ENCODE measurements at regions not wholly inside any gene's neighbourhood (a gene's known extent, or its start where the extent isn't known, plus 50 kb on each side); places are given as distances from the start of the nearest gene placed in this dataset.

GRCh38 chr15:58235961-58236360 is 97.8 kb downstream of the AQP9 start:
- no peak for DNase-seq (ENCODE audit: low spot score)

GRCh38 chr15:58240191-58240932 is 102.2 kb downstream of the AQP9 start:
- no peak for DNase-seq (ENCODE audit: low spot score)

- DNase-seq (ENCODE audit: low spot score), result no peak
These were observed 103.7 kb downstream of the AQP9 start for GRCh38 chr15:58241872-58242271.

GRCh38 chr15:58243070-58243469 is 104.9 kb downstream of the AQP9 start:
- no peak for DNase-seq (ENCODE audit: low spot score)

GRCh38 chr15:58244536-58244935 is 106.4 kb downstream of the AQP9 start:
- DNase-seq (ENCODE audit: low spot score), result no peak

GRCh38 chr15:58246041-58246440 is 107.9 kb downstream of the AQP9 start:
- no peak for DNase-seq (ENCODE audit: low spot score)

GRCh38 chr15:58247855-58248842 is 110.0 kb downstream of the AQP9 start:
- no peak for DNase-seq (ENCODE audit: low spot score)

GRCh38 chr15:58249646-58250312 is 111.6 kb downstream of the AQP9 start:
- DNase-seq (ENCODE audit: low spot score), result no peak

- DNase-seq (ENCODE audit: low spot score), result no peak
These were observed 114.6 kb downstream of the AQP9 start for GRCh38 chr15:58252586-58253323.

- no peak for DNase-seq (ENCODE audit: low spot score)
These were observed 119.7 kb downstream of the AQP9 start for GRCh38 chr15:58257776-58258325.

- DNase-seq (ENCODE audit: low spot score), result no peak
These were observed 120.5 kb downstream of the AQP9 start for GRCh38 chr15:58258501-58259292.

GRCh38 chr15:58260205-58260724 is 122.1 kb downstream of the AQP9 start:
- DNase-seq (ENCODE audit: low spot score), result no peak

GRCh38 chr15:58260725-58261267 is 122.6 kb downstream of the AQP9 start:
- DNase-seq (ENCODE audit: low spot score), result no peak

GRCh38 chr15:58261368-58261767 is 123.2 kb downstream of the AQP9 start:
- DNase-seq (ENCODE audit: low spot score), result no peak

GRCh38 chr15:58264053-58264971 is 126.1 kb downstream of the AQP9 start:
- DNase-seq (ENCODE audit: low spot score), result no peak

GRCh38 chr15:58267051-58267450 is 128.9 kb downstream of the AQP9 start:
- no peak for DNase-seq (ENCODE audit: low spot score)

GRCh38 chr15:58268746-58269267 is 130.6 kb downstream of the AQP9 start:
- no peak for DNase-seq (ENCODE audit: low spot score)

Measured in iPS-NIHi11 (cell line).